Endothelial cell of umbilical vein (primary cell): ENCODE measurements at regions not wholly inside any gene's neighbourhood (a gene's known extent, or its start where the extent isn't known, plus 50 kb on each side); places are given as distances from the start of the nearest gene placed in this dataset.

ENCODE experiments used
- BruUV-seq: library from RNA; stranded (reverse); fragments of 400-500 nt; replicated peaks from 2 replicates; lab custom pipeline; 2021; lab: Mats Ljungman, UMichigan
- CTCF ChIA-PET: fragments of 300-600, 350-600 bp; sonication (Branson Sonifier 250); formaldehyde crosslinking; loops from one replicate; lab custom pipeline; 2021; ENCODE audit warnings: antibody characterized with exemption, inconsistent platforms; lab: Charles Lee
- POLR2A ChIA-PET: fragments of 300-600, 350-600 bp; sonication (Branson Sonifier 250); formaldehyde crosslinking; loops from one replicate; lab custom pipeline; 2021; ENCODE audit warnings: antibody characterized with exemption, inconsistent platforms; lab: Charles Lee
- DNase-seq: peaks from one replicate; pipeline ENCODE4 v3.0.0-alpha.2; 2011; ENCODE audit warnings: low read depth, low spot score
- FAIRE-seq: peaks from 2 replicates; lab custom pipeline; 2011; peaks lifted over from hg19 to GRCh38; lab: Jason Lieb, UNC
- H2AFZ ChIP-seq: 2 replicates; pipeline ENCODE4 v1.6.0; 2012; ENCODE audit warnings: low read depth, low read length, control low read depth, inconsistent platforms
- H3K27ac ChIP-seq: 2 replicates; pipeline ENCODE4 v1.5.1; 2011; ENCODE audit warnings: low read depth, mild to moderate bottlenecking, control low read depth, low read length, moderate library complexity; ENCODE audit not compliant: insufficient read depth
- H3K27me3 ChIP-seq, 2 experiments: 2 replicates each; pipeline versions ENCODE4 v1.6.0 to v1.6.1; 2011; ENCODE audit warnings: low read length in 2 of 2, mixed read lengths in 1 of 2; ENCODE audit not compliant: control insufficient read depth in 2 of 2, insufficient read depth in 2 of 2
- H3K36me3 ChIP-seq, 2 experiments: 2 replicates in 1 of 2; 3 replicates in 1 of 2; pipeline ENCODE4 v1.5.1; 2011; ENCODE audit warnings: low read length in 2 of 2, mild to moderate bottlenecking in 1 of 2, moderate library complexity in 1 of 2; ENCODE audit not compliant: control insufficient read depth in 2 of 2, insufficient read depth in 2 of 2; ENCODE audit errors: extremely low read depth in 1 of 2
- H3K4me1 ChIP-seq: 3 replicates; pipeline ENCODE4 v1.5.1; 2011; ENCODE audit warnings: mild to moderate bottlenecking, low read length; ENCODE audit not compliant: control insufficient read depth, insufficient read depth; ENCODE audit errors: extremely low read depth
- H3K4me2 ChIP-seq: 2 replicates; pipeline ENCODE4 v1.6.1; 2011; ENCODE audit warnings: low read length, control low read depth, mixed read lengths; ENCODE audit not compliant: insufficient read depth
- H3K4me3 ChIP-seq, 3 experiments: fragments of 200-600 bp in 1 of 3; sonication (generic), shearing (Covaris generic) in 1 of 3; replicated peaks in 1 of 3; 2 replicates each; pipeline ENCODE4 v1.5.1; 2011 to 2016; ENCODE audit warnings: control low read depth in 3 of 3, low read length in 3 of 3, mild to moderate bottlenecking in 2 of 3, inconsistent platforms in 1 of 3, low read depth in 1 of 3, moderate library complexity in 1 of 3; ENCODE audit not compliant: insufficient read depth in 1 of 3
- H3K79me2 ChIP-seq: 2 replicates; pipeline ENCODE4 v1.6.0; 2012; ENCODE audit warnings: low read length, inconsistent platforms; ENCODE audit not compliant: control insufficient read depth, insufficient read depth
- H3K9ac ChIP-seq: replicated peaks from 2 replicates; pipeline ENCODE3; 2011; ENCODE audit warnings: low read length, control low read depth; ENCODE audit not compliant: insufficient read depth; ENCODE audit errors: extremely low read depth
- H3K9me1 ChIP-seq: replicated peaks from 3 replicates; pipeline ENCODE4 v1.6.0; 2011; ENCODE audit warnings: mild to moderate bottlenecking, low read length; ENCODE audit not compliant: control insufficient read depth, insufficient read depth; ENCODE audit errors: extremely low read depth
- H3K9me3 ChIP-seq: replicated peaks from 2 replicates; pipeline ENCODE4 v1.5.1; 2012; ENCODE audit warnings: low read length, inconsistent platforms; ENCODE audit not compliant: control insufficient read depth, insufficient read depth
- H4K20me1 ChIP-seq: replicated peaks from 2 replicates; pipeline ENCODE3; 2011; ENCODE audit warnings: mild to moderate bottlenecking, low read length; ENCODE audit not compliant: control insufficient read depth, insufficient read depth; ENCODE audit errors: extremely low read depth
- EZH2 ChIP-seq: IDR thresholded peaks from 2 replicates; pipeline ENCODE4 v1.6.1; 2012; ENCODE audit warnings: borderline replicate concordance, low read depth, mild to moderate bottlenecking, moderate library complexity, low read length, inconsistent platforms; ENCODE audit not compliant: severe bottlenecking
- FOS ChIP-seq: IDR thresholded peaks from 2 replicates; pipeline ENCODE4 v1.6.1; 2011; ENCODE audit warnings: mild to moderate bottlenecking, low read length, moderate library complexity, borderline replicate concordance; ENCODE audit not compliant: insufficient read depth
- GATA2 ChIP-seq: IDR thresholded peaks from 2 replicates; pipeline ENCODE4 v1.7.0; 2011; ENCODE audit warnings: low read depth, mild to moderate bottlenecking, moderate library complexity, mixed read lengths, low read length; ENCODE audit not compliant: insufficient read length, insufficient read depth
- JUN ChIP-seq: IDR thresholded peaks from 2 replicates; pipeline ENCODE4 v1.6.1; 2011; ENCODE audit warnings: borderline replicate concordance, low read depth; ENCODE audit not compliant: insufficient read length, insufficient read depth
- MAX ChIP-seq: IDR thresholded peaks from 2 replicates; pipeline ENCODE4 v1.6.1; 2011; ENCODE audit not compliant: insufficient read depth, insufficient read length
- MYC ChIP-seq: IDR thresholded peaks from one replicate; pipeline ENCODE4 v1.6.1; 2011; ENCODE audit warnings: mild to moderate bottlenecking, low read depth, low read length
- POLR2A ChIP-seq: IDR thresholded peaks from 2 replicates; pipeline ENCODE4 v1.6.1; 2012; ENCODE audit warnings: low read depth, mild to moderate bottlenecking, control low read depth, low read length
- POLR2AphosphoS5 ChIP-seq: IDR thresholded peaks from 2 replicates; pipeline ENCODE4 v1.6.1; 2012; ENCODE audit warnings: low read depth, mild to moderate bottlenecking, control low read depth, low read length, moderate library complexity; ENCODE audit not compliant: insufficient read depth
- dilution Hi-C: fragments of 300-500 bp; cut with MboI; formaldehyde crosslinking; loops from one replicate; pipeline ENCODE4 v1.15.0; 2019; ENCODE audit warnings: low sequenced_read_pairs; ENCODE audit not compliant: extremely low pct_ligation_motif_present
- intact Hi-C: fragments of 100-400 bp; cut with micrococcal nuclease; formaldehyde crosslinking; loops from one replicate; pipeline ENCODE4 v1.10.0; 2022
- TF ChIP-seq, protein P1 (sequence below), 2 donors: IDR thresholded peaks; 1 replicate in 1 of 2; 2 replicates in 1 of 2; pipeline ENCODE4 v1.5.1; 2011; ENCODE audit warnings: low read length in 2 of 2, mild to moderate bottlenecking in 2 of 2, moderate library complexity in 2 of 2, control low read depth in 1 of 2, inconsistent platforms in 1 of 2, low read depth in 1 of 2; ENCODE audit not compliant: insufficient read depth in 1 of 2; ENCODE audit errors: extremely low read depth in 1 of 2

GRCh38 chr13:88526186-88526852, 855.1 kb downstream of the SLITRK5 start:
- no TSS peak for BruUV-seq
- ChIA-PET POLR2A (no interaction called here), CTCF (no interaction called here)
- no peak overlapping the region for H3K4me3 ChIP-seq
- H3K79me2 ChIP-seq, result no peaks in the 10 kb centered on the region
- DNase-seq (no peak), FAIRE-seq (no peak)
- no peaks in the 10 kb centered on the region for H3K27me3 ChIP-seq
- no peaks in the 10 kb centered on the region for H3K36me3 ChIP-seq
- H3K27ac ChIP-seq, result no peak overlapping the region
- H2AFZ ChIP-seq, result no peak overlapping the region
- no peak overlapping the region for H3K4me2 ChIP-seq
- H3K9ac ChIP-seq, result no peak overlapping the region
- no peaks in the 10 kb centered on the region for H4K20me1 ChIP-seq
- intact Hi-C loops, result no loop called here
- H3K9me3 ChIP-seq, result peaks cover 2% of the 10 kb centered on the region
- no peaks in the 10 kb centered on the region for H3K9me1 ChIP-seq
- TF ChIP-seq POLR2AphosphoS5, result no peak
- TF ChIP-seq, protein P1, sequence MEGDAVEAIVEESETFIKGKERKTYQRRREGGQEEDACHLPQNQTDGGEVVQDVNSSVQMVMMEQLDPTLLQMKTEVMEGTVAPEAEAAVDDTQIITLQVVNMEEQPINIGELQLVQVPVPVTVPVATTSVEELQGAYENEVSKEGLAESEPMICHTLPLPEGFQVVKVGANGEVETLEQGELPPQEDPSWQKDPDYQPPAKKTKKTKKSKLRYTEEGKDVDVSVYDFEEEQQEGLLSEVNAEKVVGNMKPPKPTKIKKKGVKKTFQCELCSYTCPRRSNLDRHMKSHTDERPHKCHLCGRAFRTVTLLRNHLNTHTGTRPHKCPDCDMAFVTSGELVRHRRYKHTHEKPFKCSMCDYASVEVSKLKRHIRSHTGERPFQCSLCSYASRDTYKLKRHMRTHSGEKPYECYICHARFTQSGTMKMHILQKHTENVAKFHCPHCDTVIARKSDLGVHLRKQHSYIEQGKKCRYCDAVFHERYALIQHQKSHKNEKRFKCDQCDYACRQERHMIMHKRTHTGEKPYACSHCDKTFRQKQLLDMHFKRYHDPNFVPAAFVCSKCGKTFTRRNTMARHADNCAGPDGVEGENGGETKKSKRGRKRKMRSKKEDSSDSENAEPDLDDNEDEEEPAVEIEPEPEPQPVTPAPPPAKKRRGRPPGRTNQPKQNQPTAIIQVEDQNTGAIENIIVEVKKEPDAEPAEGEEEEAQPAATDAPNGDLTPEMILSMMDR (IDR thresholded peaks at IDR 0.05; ENCODE audit: extremely low read depth in 1 of 2, insufficient read depth in 1 of 2, low read depth in 1 of 2, low read length in 2 of 2), result no peak
- no peak for TF ChIP-seq POLR2A
- no peak for TF ChIP-seq GATA2
- TF ChIP-seq FOS, result no peak
- TF ChIP-seq JUN, result no peak
- TF ChIP-seq MAX, result no peak
- TF ChIP-seq MYC, result no peak
- TF ChIP-seq EZH2, result no peak
- H3K4me1 ChIP-seq, result no peaks in the 10 kb centered on the region
- dilution Hi-C loops, result no loop called here
